ENCODE measurements at regions not wholly inside any gene's neighbourhood (a gene's known extent, or its start where the extent isn't known, plus 50 kb on each side); places are given as distances from the start of the nearest gene placed in this dataset.

DNA sequence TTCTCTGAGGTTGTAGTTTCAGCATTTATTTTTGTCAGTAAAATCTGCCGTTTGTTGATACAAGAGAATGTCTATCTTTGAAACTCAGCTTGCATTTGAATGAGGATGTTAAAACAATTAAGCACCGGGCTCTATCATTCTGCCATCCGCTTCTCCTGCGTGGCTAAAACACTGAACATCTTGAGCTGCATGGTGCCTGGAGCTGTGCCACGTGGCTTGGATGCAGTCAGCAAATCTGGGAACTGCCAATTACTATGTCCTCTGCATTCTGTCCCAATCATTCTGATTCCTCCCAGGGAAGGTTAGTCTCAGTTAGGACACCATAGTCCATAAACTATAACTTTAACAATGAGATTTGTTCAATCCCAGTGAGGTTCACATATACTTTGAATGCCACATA lies 598.4 kb downstream of the FBXO15 start:
- TF ChIP-seq, protein P1, sequence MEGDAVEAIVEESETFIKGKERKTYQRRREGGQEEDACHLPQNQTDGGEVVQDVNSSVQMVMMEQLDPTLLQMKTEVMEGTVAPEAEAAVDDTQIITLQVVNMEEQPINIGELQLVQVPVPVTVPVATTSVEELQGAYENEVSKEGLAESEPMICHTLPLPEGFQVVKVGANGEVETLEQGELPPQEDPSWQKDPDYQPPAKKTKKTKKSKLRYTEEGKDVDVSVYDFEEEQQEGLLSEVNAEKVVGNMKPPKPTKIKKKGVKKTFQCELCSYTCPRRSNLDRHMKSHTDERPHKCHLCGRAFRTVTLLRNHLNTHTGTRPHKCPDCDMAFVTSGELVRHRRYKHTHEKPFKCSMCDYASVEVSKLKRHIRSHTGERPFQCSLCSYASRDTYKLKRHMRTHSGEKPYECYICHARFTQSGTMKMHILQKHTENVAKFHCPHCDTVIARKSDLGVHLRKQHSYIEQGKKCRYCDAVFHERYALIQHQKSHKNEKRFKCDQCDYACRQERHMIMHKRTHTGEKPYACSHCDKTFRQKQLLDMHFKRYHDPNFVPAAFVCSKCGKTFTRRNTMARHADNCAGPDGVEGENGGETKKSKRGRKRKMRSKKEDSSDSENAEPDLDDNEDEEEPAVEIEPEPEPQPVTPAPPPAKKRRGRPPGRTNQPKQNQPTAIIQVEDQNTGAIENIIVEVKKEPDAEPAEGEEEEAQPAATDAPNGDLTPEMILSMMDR (IDR thresholded peaks at IDR 0.05), result no peak
- H3K4me3 ChIP-seq, result no peak overlapping the region
- no peak for DNase-seq (ENCODE audit: low spot score)
- no peak overlapping the region for H3K27ac ChIP-seq

DNA sequence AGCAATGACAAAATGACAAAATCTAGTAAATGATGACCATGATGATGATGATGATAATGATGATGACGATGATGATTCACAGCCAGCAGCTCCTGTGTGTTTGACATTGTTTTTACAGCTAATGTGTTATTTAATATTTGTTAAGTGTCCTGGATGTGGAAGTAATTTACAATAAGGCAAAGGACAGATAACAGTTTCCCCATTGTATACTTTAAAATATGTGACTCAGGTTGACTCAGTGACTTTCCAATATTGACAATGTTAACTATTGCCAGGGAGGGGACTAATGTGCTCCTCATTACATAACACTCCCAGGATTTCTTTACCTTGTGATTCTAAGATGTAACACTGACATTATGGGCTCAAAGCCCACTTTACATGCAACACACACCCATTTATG lies 602.2 kb downstream of the FBXO15 start:
- TF ChIP-seq, protein P1 (IDR thresholded peaks at IDR 0.05), result no peak
- Histone ChIP-seq H3K4me3 (no peak overlapping the region), H3K27ac (no peak overlapping the region)
- DNase-seq (ENCODE audit: low spot score), result no peak

DNA sequence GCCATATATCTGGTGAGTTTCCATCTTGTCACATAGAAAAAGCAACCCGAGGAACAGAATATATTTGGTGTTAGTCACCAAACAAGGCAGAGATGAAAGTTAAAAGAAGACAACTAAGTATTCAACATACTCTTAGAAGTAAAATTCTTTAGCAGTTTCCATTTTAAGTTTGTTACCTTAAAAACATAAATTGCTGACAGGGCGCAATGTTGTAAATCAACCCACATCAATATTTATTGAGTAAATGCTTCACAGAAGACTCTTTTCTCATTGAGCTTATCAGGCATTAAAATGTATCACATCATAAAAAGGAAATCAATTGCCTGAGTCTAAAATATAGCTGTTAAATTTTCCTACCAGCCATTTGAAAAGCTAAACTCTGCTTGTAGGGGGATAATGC lies 603.0 kb downstream of the FBXO15 start:
- TF ChIP-seq, protein P1 (IDR thresholded peaks at IDR 0.05), result no peak
- no peak overlapping the region for H3K27ac ChIP-seq
- no peak overlapping the region for H3K4me3 ChIP-seq
- DNase-seq (ENCODE audit: low spot score), result no peak

DNA sequence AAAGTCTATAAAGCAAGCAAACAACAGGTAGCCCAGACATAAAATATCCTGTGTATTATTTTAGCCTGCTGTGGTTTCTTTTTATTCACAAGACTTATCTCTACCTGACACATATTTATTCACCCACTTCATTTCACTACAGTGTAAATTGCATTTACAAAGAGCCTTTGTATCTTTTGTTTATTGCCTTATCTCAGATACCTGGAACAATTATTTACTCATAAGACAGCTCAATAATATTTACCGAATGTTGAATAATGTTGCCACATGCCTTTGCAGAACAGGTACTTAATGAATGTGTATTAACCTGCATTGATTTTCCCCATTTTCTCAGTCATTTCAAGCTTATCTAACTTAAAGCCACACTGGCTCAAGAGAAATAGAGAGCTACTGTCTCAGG lies 603.6 kb downstream of the FBXO15 start:
- Histone ChIP-seq H3K27ac (no peak overlapping the region), H3K4me3 (no peak overlapping the region)
- TF ChIP-seq, protein P1 (IDR thresholded peaks at IDR 0.05), result no peak
- DNase-seq (ENCODE audit: low spot score), result no peak

DNA sequence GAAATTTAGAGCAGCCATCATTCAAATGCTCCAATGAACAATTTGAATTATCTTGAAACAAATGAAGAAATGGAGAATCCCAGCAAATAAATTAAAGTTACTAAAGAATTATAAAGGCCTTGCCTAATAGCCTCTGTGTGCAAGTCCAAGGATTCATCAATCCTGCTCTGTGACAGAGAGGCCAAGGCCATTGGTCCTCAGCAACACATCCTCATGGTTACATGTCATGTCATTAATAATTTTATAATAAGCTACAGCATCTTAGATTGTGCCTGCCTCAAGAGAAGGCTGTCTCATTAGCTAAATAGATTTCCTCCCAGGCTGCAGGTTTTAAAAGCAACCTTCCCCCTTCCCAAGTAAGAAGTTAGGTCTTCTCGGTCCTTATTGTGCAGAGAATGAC lies 611.6 kb downstream of the FBXO15 start:
- no peak for DNase-seq (ENCODE audit: low spot score)
- H3K27ac ChIP-seq, result no peak overlapping the region
- H3K4me3 ChIP-seq, result no peak overlapping the region
- TF ChIP-seq, protein P1 (IDR thresholded peaks at IDR 0.05), result no peak

DNA sequence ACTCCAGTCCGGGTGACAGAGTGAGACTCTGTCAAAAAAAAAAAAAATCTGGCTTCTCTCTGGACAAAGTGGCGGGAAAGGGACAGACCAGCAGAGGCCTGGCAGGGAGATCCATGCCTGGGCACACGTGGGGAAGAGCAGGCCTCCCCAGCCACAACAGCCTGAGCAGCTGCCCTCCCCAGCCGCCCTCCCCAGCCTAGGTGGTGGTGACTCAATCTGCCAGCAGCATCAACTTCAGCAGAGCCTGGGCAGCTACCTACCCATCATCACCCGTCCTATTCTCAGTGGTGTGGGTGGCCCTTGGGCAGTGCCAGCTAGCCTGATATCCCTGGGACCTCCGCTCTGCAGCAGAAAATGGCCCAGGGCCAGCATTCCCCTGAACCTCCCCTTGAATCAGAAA lies 612.4 kb downstream of the FBXO15 start:
- DNase-seq (ENCODE audit: low spot score), result no peak
- H3K27ac ChIP-seq, result no peak overlapping the region
- no peak overlapping the region for H3K4me3 ChIP-seq
- TF ChIP-seq, protein P1 (IDR thresholded peaks at IDR 0.05), result no peak

DNA sequence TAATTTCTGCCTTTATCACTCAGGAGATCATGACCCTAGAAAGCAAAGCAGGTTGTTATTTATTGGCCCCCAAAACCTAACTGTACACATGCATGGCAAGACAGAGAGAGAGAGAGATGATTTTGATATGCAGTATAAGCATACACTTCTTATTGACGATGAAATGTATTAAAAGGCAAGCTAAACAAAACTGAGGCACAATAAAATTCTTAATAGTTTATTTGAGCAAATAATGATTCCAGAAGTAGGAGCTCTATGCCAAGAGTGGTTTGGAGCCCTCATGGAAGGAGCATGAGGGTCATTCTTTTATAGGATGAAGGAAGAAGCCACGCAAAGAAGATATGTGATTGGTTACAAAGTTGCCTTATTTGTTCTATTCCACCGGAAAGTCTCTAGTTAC lies 616.0 kb downstream of the FBXO15 start:
- H3K4me3 ChIP-seq, result no peak overlapping the region
- DNase-seq (ENCODE audit: low spot score), result no peak
- TF ChIP-seq, protein P1 (IDR thresholded peaks at IDR 0.05), result no peak
- no peak overlapping the region for H3K27ac ChIP-seq

Data from coronary artery (tissue), 2 donors.